ENCODE measurements at regions not wholly inside any gene's neighbourhood (a gene's known extent, or its start where the extent isn't known, plus 50 kb on each side); places are given as distances from the start of the nearest gene placed in this dataset.
"Not testable (repeated sequence)": the region's sequence is repeated elsewhere in the genome, so short reads cannot be mapped to it uniquely, and the experiment has no call there.

GRCh38 chr5:56305001-56305950 is 72.1 kb upstream of the ANKRD55 start:
- DNase-seq (ENCODE audit: low read depth in 2 of 2, low spot score in 1 of 2): no peak

- DNase-seq (ENCODE audit: low read depth in 2 of 2, low spot score in 1 of 2): no peak
Measured at GRCh38 chr5:56303511-56303910, 70.4 kb upstream of the ANKRD55 start.

- no peak for DNase-seq (ENCODE audit: low read depth in 2 of 2, low spot score in 1 of 2)
Measured at GRCh38 chr5:56302027-56302426, 68.9 kb upstream of the ANKRD55 start.

- DNase-seq (ENCODE audit: low read depth in 2 of 2, low spot score in 1 of 2): no peak
Measured at GRCh38 chr5:56301069-56301468, 67.9 kb upstream of the ANKRD55 start.

GRCh38 chr5:56299212-56299611 is 66.1 kb upstream of the ANKRD55 start:
- DNase-seq (ENCODE audit: low read depth in 2 of 2, low spot score in 1 of 2): no peak

- DNase-seq (ENCODE audit: low read depth in 2 of 2, low spot score in 1 of 2): no peak
Measured at GRCh38 chr5:56298336-56299090, 65.4 kb upstream of the ANKRD55 start.

GRCh38 chr5:56297851-56298250 is 64.7 kb upstream of the ANKRD55 start:
- DNase-seq (ENCODE audit: low read depth in 2 of 2, low spot score in 1 of 2): no peak

- DNase-seq (ENCODE audit: low read depth in 2 of 2, low spot score in 1 of 2): not testable (repeated sequence)
Measured at GRCh38 chr5:56295311-56295710, 62.2 kb upstream of the ANKRD55 start.

- no peak for DNase-seq (ENCODE audit: low read depth in 2 of 2, low spot score in 1 of 2)
Measured at GRCh38 chr5:56294354-56294753, 61.2 kb upstream of the ANKRD55 start.

GRCh38 chr5:56292874-56293273 is 59.7 kb upstream of the ANKRD55 start:
- not testable (repeated sequence) for DNase-seq (ENCODE audit: low read depth in 2 of 2, low spot score in 1 of 2)

- DNase-seq (ENCODE audit: low read depth in 2 of 2, low spot score in 1 of 2): no peak
Measured at GRCh38 chr5:56291661-56292374, 58.7 kb upstream of the ANKRD55 start.

GRCh38 chr5:56291079-56291643 is 58.0 kb upstream of the ANKRD55 start:
- no peak for DNase-seq (ENCODE audit: low read depth in 2 of 2, low spot score in 1 of 2)

- DNase-seq (ENCODE audit: low read depth in 2 of 2, low spot score in 1 of 2): no peak
Measured at GRCh38 chr5:56290378-56291078, 57.4 kb upstream of the ANKRD55 start.

GRCh38 chr5:56289602-56289987 is 56.5 kb upstream of the ANKRD55 start:
- no peak for DNase-seq (ENCODE audit: low read depth in 2 of 2, low spot score in 1 of 2)

GRCh38 chr5:56288873-56289601 is 55.9 kb upstream of the ANKRD55 start:
- DNase-seq (ENCODE audit: low read depth in 2 of 2, low spot score in 1 of 2): no peak

- no peak for DNase-seq (ENCODE audit: low read depth in 2 of 2, low spot score in 1 of 2)
Measured at GRCh38 chr5:56286015-56286884, 53.1 kb upstream of the ANKRD55 start.

GRCh38 chr5:56282951-56283350 is 49.8 kb upstream of the ANKRD55 start:
- no peak for DNase-seq (ENCODE audit: low read depth in 2 of 2, low spot score in 1 of 2)

Measured in stimulated activated CD8-positive, alpha-beta memory T cell treated with anti-CD3 and anti-CD28 coated beads, Interleukin-4, amount 100 ng/mL, for 1 hour (primary cell).